Stomach smooth muscle (tissue), 2 donors: ENCODE measurements at regions not wholly inside any gene's neighbourhood (a gene's known extent, or its start where the extent isn't known, plus 50 kb on each side); places are given as distances from the start of the nearest gene placed in this dataset.
"Not testable (repeated sequence)": the region's sequence is repeated elsewhere in the genome, so short reads cannot be mapped to it uniquely, and the experiment has no call there.

Experiments
- H3K27ac ChIP-seq: one replicate; pipeline ENCODE4 v1.7.0; 2013; ENCODE audit warnings: mild to moderate bottlenecking, low read length, inconsistent platforms
- H3K27me3 ChIP-seq, 2 donors: one replicate each; pipeline ENCODE4 v1.7.0; 2013; ENCODE audit warnings: low read length in 2 of 2; ENCODE audit not compliant: insufficient read depth in 2 of 2, control insufficient read depth in 1 of 2
- H3K36me3 ChIP-seq, 2 donors: one replicate each; pipeline ENCODE4 v1.7.0; 2013; ENCODE audit warnings: low read length in 2 of 2; ENCODE audit not compliant: control insufficient read depth in 2 of 2, insufficient read depth in 2 of 2
- H3K4me1 ChIP-seq: one replicate; pipeline ENCODE4 v1.7.0; 2013; ENCODE audit warnings: low read length; ENCODE audit not compliant: control insufficient read depth, insufficient read depth
- H3K4me3 ChIP-seq, 2 donors: one replicate each; pipeline ENCODE4 v1.7.0; 2013; ENCODE audit warnings: low read length in 2 of 2
- H3K9ac ChIP-seq, 2 donors: one replicate each; pipeline ENCODE4 v1.7.0; 2013; ENCODE audit warnings: low read length in 2 of 2, mild to moderate bottlenecking in 1 of 2
- H3K9me3 ChIP-seq, 2 donors: one replicate each; pipeline ENCODE4 v1.7.0; 2013; ENCODE audit warnings: low read length in 2 of 2; ENCODE audit not compliant: control insufficient read depth in 2 of 2
- donor health status: healthy.
- donor health status: Pancreatic carcinoma.

DNA sequence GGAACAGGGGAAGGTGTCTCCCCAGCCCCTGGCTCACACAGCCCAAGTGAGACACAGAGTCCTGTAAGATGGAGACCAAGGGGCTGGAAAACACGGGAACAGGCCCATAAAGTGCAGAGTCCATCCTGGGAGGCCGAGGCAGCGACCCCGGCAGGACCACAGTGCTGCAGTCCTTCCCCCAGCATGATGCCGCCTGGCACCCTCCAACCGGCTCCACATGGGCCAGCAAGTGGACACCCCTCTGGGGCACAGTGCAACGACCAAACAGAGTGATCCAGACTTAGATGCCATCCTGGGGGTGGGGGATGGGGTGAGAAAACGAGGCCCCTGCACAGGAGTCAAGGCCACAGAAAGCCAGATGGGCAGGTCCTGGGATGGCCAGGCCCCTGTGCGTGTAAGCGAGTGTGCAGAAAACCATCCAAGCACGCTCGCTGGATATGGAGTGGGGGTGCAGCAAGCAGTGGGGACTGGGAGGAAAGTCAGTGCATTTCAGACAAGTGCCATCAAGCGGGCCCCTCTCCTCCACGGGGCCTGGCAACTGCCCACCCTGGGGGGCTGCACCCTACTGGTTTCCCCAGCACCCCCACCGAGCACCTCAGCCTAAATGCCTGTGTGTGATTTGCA is 104.7 kb downstream of the NPIPB11 start:
- H3K27ac ChIP-seq, H3K4me1 ChIP-seq, H3K9ac ChIP-seq, H3K9me3 ChIP-seq, H3K36me3 ChIP-seq, H3K4me3 ChIP-seq, H3K27me3 ChIP-seq: not testable (repeated sequence)

DNA sequence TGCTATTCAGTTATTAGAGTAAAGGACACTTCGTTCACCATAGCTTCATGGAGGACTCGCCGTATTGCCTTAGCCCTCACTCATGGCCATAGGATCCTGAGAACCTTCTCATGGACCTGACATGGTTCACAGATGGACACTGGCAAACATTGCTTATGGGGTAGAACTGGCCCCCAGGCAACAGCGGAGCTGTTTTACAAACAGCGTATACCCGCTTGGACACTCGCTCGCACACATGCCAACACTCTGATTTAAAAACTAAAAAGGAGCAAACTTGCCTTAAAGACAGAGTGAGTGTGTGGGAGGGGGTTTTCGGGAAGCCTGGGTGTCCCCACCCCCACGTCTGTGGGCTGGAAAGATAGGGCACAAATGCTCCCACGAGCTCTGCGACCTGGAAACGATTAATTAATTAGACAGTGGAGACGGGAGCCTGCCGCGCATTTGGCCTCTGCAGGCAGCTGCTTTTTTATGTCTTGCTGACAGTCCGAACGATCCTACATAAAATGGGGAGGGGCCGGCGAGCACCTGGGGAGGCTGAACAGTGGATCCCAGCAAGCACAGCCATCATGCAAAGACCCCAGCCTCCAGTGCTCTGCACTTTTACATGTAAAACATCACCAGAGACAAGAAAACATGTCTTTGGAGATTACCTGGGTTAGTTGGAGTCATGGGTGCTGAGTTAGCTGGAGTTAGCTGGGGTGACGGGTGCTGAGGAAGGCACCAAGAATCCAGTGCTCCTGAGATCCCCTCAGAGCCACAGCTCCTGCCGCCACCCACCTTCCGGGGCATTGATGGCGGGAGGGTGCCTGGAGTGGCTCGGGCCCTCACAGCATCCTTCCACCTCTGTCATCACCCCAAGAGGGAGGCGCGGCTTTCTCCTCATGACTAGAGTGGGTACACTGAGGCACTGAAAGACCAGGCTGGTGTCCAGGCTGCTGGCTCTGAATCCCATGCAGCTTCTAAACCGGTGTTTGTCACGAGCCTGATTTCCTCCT is 105.7 kb downstream of the NPIPB11 start:
- H3K27ac ChIP-seq, H3K9ac ChIP-seq: not testable (repeated sequence)

DNA sequence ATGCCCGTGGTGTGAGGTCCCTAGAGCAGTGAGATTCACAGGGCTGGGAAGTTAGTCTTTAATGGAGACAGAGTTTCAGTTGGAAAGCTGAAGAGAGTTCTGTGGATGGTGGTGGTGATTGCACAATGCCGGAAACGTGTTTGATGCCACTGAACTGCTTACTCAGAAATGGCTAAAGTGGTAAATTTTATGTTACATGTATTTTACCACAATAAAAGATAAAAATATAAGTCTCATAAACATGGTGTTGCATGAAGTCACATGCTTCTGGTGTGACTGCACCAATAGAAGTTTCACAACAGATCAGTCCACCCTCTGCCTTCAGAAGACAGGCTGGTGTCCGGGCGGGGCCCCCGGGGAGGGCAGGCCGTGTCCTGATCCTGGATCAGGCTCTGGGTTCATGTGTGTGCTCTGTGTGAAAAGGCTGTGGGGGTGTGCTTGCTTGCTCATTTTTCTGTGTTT is 106.5 kb downstream of the NPIPB11 start:
- H3K4me3 ChIP-seq, H3K9me3 ChIP-seq, H3K36me3 ChIP-seq, H3K9ac ChIP-seq, H3K4me1 ChIP-seq, H3K27ac ChIP-seq, H3K27me3 ChIP-seq: not testable (repeated sequence)

More for the DNA sequence above, 105.7 kb downstream of the NPIPB11 start:
- not testable (repeated sequence) for H3K9me3 ChIP-seq, H3K36me3 ChIP-seq, H3K4me1 ChIP-seq, H3K4me3 ChIP-seq, H3K27me3 ChIP-seq

DNA sequence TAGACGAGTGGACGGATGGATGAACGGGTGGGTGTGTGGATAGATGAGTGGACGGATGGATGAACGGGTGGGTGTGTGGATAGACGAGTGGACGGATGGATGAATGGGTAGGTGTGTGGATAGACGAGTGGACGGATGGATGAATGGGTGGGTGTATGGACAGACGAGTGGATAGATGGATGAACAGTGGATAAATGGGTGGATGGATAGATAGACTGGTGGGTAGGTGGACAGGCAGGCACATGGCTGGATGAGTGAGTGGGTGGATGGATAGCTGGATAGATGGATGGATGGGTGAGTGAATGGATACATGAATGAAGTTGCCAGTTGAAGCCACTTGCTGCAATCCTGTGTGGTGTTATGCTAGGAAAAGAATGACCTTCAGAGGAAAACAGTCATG is 107.5 kb downstream of the NPIPB11 start:
- H3K36me3 ChIP-seq, H3K4me1 ChIP-seq, H3K27me3 ChIP-seq: not testable (repeated sequence)

DNA sequence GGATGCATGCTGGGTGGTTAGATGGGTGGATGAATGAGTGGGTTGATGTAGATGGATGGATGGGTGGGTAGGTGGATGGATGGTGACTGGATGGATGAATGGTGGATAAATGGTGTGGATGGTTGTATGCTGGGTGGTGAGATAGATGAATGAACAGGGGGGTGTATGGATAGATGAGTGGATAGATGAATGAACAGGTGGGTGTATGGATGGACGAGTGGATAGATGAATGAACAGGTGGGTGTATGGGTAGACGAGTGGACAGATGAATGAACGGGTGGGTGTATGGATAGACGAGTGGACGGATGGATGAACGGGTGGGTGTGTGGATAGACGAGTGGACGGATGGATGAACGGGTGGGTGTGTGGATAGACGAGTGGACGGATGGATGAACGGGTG is 108.2 kb downstream of the NPIPB11 start:
- H3K27me3 ChIP-seq, H3K9me3 ChIP-seq, H3K4me1 ChIP-seq, H3K27ac ChIP-seq, H3K36me3 ChIP-seq, H3K4me3 ChIP-seq, H3K9ac ChIP-seq: not testable (repeated sequence)

More for the DNA sequence above, 107.5 kb downstream of the NPIPB11 start:
- not testable (repeated sequence) for H3K9ac ChIP-seq, H3K27ac ChIP-seq, H3K4me3 ChIP-seq, H3K9me3 ChIP-seq

DNA sequence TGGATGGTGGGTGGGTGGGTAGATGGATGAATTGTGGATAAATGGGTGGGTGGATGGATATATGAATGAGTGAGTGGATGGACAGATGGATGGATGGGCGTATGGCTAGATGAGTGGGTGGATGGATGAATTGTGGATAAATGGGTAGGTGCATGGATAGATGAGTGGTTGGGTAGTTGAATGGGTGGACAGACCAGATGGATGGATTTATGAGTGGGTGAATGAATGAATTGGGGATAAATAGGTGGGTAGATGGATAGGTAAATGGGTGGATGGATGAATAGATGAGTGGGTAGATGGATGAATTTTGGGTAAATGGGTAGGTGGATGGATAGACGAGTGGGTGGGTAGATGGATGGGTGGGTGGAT is 108.7 kb downstream of the NPIPB11 start:
- H3K27ac ChIP-seq, H3K9ac ChIP-seq, H3K27me3 ChIP-seq: not testable (repeated sequence)

DNA sequence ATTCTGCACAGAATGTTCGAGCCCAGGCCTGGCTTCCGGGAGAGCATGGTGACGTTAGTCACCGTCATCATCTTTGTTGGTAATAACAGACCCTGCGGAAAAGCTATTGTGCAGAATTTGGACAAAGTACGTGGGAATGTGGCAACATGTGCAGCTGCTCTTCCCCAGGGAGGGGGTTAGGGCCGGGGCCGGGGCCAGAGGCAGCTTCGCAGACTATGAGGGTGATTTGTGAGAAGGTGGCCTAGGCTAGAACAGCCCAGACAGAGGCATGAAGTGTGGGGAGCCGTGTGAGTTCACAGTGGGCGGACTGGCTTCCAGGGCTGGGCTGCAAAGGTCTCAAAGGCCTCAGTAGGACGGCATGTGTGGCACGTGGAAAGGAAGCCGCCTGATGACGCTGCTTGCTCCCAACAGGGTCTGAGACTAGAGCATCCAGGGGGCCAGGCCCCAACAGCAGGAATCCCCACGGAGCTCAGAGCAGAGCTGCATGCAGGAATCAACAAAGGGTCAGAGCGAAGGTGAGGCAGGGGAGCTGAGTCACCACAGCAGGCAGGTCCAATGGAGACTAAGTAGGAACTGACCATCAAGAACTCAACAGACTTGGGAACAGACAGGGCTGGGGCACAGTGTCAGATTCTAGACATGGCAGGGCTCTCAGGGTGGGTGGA is 109.2 kb downstream of the NPIPB11 start:
- not testable (repeated sequence) for H3K27ac ChIP-seq, H3K27me3 ChIP-seq, H3K9me3 ChIP-seq, H3K4me3 ChIP-seq, H3K36me3 ChIP-seq, H3K9ac ChIP-seq, H3K4me1 ChIP-seq

More for the DNA sequence above, 108.7 kb downstream of the NPIPB11 start:
- not testable (repeated sequence) for H3K4me1 ChIP-seq, H3K9me3 ChIP-seq, H3K4me3 ChIP-seq, H3K36me3 ChIP-seq

DNA sequence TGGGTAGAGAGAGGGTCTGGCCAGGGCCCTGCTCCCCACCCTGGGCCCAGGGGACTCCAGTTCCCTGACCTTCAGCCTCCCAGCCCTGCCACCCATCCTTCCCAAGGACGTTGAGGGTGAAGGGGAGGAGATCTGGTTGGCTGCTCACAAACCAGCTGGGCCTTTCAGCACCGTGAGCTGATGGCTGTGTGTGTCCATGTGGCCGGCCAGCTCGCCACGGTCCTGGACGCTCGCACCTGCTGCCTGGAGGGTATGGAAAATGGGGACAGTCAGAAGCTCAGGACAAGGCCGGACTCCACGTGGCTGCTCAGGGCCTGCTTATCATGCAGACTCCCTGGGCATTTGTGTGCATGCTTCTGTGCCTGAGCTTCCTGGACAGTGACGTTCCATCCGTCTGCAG is 110.3 kb downstream of the NPIPB11 start:
- H3K27ac ChIP-seq, H3K4me1 ChIP-seq: not testable (repeated sequence)

DNA sequence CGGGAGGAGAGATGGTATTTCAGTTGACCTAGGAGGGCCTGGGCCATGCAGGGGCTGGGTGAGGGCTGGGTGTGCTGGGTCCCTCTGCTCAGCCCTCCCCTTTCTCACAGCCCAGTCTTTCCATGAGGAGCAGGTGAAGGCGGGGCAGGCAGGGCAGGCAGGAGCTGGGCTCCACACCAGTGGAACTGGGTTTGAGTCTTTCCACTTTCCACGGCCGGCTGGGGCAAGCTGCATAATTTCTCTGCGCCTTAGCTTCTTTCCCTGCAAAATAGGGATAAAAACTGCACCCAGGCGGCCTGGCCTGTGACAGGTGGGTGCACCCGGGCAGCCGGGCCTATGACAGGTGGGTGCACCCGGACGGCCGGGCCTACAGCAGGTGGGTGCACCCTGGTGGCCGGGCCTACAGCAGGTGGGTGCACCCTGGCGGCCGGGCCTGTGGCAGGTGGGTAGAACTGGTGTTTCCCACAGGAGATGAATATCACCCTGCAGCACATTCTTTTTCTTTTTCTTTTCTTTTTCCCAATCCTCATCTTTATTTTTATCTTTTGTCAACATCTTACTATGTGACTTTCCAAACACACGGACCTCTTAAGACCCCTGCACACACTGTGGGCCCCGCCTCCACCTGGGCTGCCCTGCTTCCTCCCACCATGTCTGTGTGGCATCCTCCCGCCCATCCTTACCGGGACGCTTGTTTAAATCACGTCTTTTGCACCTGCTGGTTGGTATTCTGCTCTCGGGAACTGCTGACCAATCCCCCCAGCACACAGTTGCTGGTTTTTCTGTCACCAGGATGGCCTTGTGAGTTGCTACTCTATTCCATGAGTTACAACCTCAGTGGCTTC is 111.3 kb downstream of the NPIPB11 start:
- not testable (repeated sequence) for H3K27ac ChIP-seq, H3K36me3 ChIP-seq, H3K9me3 ChIP-seq, H3K27me3 ChIP-seq, H3K4me3 ChIP-seq, H3K9ac ChIP-seq
- H3K4me1 ChIP-seq: peaks cover 14% of the 10 kb centered on the region

More for the DNA sequence above, 110.3 kb downstream of the NPIPB11 start:
- H3K27me3 ChIP-seq, H3K4me3 ChIP-seq, H3K36me3 ChIP-seq, H3K9ac ChIP-seq, H3K9me3 ChIP-seq: not testable (repeated sequence)

DNA sequence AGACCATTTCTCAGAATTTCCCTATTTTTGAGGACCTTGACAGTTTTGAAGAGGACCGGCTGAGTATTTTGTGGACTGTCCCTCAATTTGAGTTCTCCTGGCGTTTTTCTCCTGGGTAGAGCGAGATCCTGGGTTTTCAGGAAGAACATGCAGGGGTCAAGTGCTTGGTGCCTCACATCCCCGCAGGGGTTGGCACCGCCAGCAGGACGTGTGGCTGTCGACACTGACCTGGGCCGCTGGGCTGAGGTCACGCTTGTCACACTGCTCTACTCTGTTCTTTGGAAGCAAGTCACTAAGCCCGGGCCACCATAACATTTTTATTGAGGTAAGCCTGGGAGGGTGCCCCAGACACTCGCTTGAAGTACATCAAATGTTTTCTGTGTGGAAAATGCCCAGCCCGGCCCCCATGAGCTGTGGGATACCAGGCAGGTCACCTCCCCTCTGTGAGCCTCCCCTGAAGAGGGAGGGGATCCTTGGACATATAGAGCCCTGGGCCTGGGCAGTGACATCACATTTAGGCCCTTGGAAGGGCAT is 112.0 kb downstream of the NPIPB11 start:
- H3K27me3 ChIP-seq, H3K9ac ChIP-seq, H3K4me3 ChIP-seq, H3K9me3 ChIP-seq, H3K27ac ChIP-seq, H3K36me3 ChIP-seq: not testable (repeated sequence)
- peaks cover 20% of the 10 kb centered on the region for H3K4me1 ChIP-seq
